SK-N-SH (cell line): ENCODE measurements at regions not wholly inside any gene's neighbourhood (a gene's known extent, or its start where the extent isn't known, plus 50 kb on each side); places are given as distances from the start of the nearest gene placed in this dataset.

Experiments
- CTCF ChIA-PET: fragments of 300-600, 350-600 bp; formaldehyde crosslinking; extraction: SDS; loops from one replicate; lab custom pipeline; 2021; lab: Yijun Ruan, JAX
- POLR2A ChIA-PET: fragments of 350-600 bp; sonication (Branson Sonifier 250); formaldehyde crosslinking; extraction: SDS; loops from one replicate; lab custom pipeline; 2020; ENCODE audit warnings: antibody characterized with exemption, inconsistent platforms; lab: Yijun Ruan, JAX
- DNase-seq: peaks from one replicate; pipeline ENCODE4 v3.0.0; 2012
- H2AFZ ChIP-seq: fragments of 200-600 bp; sonication (generic); 2 replicates; pipeline ENCODE4 v1.8.1; 2016; ENCODE audit warnings: antibody characterized with exemption, mild to moderate bottlenecking, low read depth
- H3F3A ChIP-seq: fragments of 200-600 bp; sonication (generic); replicated peaks from 2 replicates; pipeline ENCODE3; 2016; ENCODE audit warnings: antibody characterized with exemption, mild to moderate bottlenecking; ENCODE audit not compliant: insufficient read depth
- H3K27ac ChIP-seq, 2 experiments: fragments of 200-500 bp in 1 of 2; fragments of 200-600 bp in 1 of 2; sonication (Bioruptor generic) in 1 of 2; sonication (generic), shearing (Covaris generic) in 1 of 2; 2 replicates each; pipeline versions ENCODE4 v1.5.1 to v1.6.1; 2014 to 2016; ENCODE audit warnings: low read depth in 2 of 2, inconsistent platforms in 1 of 2, low read length in 1 of 2, mild to moderate bottlenecking in 1 of 2, mixed read lengths in 1 of 2
- H3K27me3 ChIP-seq: fragments of 200-600 bp; sonication (generic), shearing (Covaris generic); 2 replicates; pipeline ENCODE4 v1.6.1; 2016; ENCODE audit warnings: mixed run types; ENCODE audit not compliant: insufficient read depth
- H3K36me3 ChIP-seq, 2 experiments: fragments of 200-500 bp in 1 of 2; fragments of 200-600 bp in 1 of 2; sonication (Bioruptor generic) in 1 of 2; sonication (generic) in 1 of 2; replicated peaks in 1 of 2; 2 replicates each; pipeline versions ENCODE3 to v1.5.1; 2014 to 2016; ENCODE audit warnings: low read length in 1 of 2, mild to moderate bottlenecking in 1 of 2; ENCODE audit not compliant: insufficient read depth in 2 of 2, control insufficient read depth in 1 of 2
- H3K4me1 ChIP-seq, 2 experiments: fragments of 200-500 bp in 1 of 2; fragments of 200-600 bp in 1 of 2; sonication (Bioruptor generic) in 1 of 2; sonication (generic), shearing (Covaris generic) in 1 of 2; 2 replicates each; pipeline versions ENCODE4 v1.5.1 to v1.6.1; 2014 to 2016; ENCODE audit warnings: low read depth in 1 of 2, low read length in 1 of 2, mixed run types in 1 of 2; ENCODE audit not compliant: insufficient read depth in 2 of 2, control insufficient read depth in 1 of 2
- H3K4me2 ChIP-seq: fragments of 200-600 bp; sonication (generic), shearing (Covaris generic); 2 replicates; pipeline ENCODE4 v1.6.1; 2017; ENCODE audit warnings: mixed run types
- H3K4me3 ChIP-seq, 2 experiments: fragments of 200-500 bp in 1 of 2; fragments of 200-600 bp in 1 of 2; sonication (Bioruptor generic) in 1 of 2; sonication (generic), shearing (Covaris generic) in 1 of 2; 2 replicates each; pipeline versions ENCODE4 v1.5.1 to v1.8.1; 2014 to 2016; ENCODE audit warnings: low read depth in 2 of 2, inconsistent platforms in 1 of 2, low read length in 1 of 2, mild to moderate bottlenecking in 1 of 2, mixed read lengths in 1 of 2, moderate library complexity in 1 of 2
- H3K79me2 ChIP-seq: fragments of 200-600 bp; sonication (generic); 2 replicates; pipeline ENCODE4 v1.8.1; 2017; ENCODE audit warnings: mild to moderate bottlenecking; ENCODE audit not compliant: insufficient read depth
- H3K9ac ChIP-seq: fragments of 200-600 bp; sonication (generic); 2 replicates; pipeline ENCODE4 v1.6.1; 2017; ENCODE audit warnings: mixed run types
- H3K9me2 ChIP-seq: fragments of 200-600 bp; sonication (generic); 2 replicates; pipeline ENCODE4 v1.6.1; 2017; ENCODE audit warnings: mixed run types
- H3K9me3 ChIP-seq: fragments of 200-600 bp; sonication (generic); 2 replicates; pipeline ENCODE4 v1.6.1; 2017; ENCODE audit warnings: mixed run types, mild to moderate bottlenecking, moderate library complexity
- H4K20me1 ChIP-seq: fragments of 200-600 bp; sonication (generic); 2 replicates; pipeline ENCODE4 v1.6.1; 2017; ENCODE audit warnings: mild to moderate bottlenecking, mixed run types; ENCODE audit not compliant: insufficient read depth
- CHD2 ChIP-seq: fragments of 150-350 bp; IDR thresholded peaks from 2 replicates; pipeline ENCODE4 v1.6.1; 2018; ENCODE audit warnings: low read length; ENCODE audit not compliant: partially characterized antibody
- CTCF ChIP-seq: fragments of 200-600 bp; sonication (generic); IDR thresholded peaks from 2 replicates; pipeline ENCODE4 v1.6.1; 2017; ENCODE audit warnings: antibody characterized with exemption, mild to moderate bottlenecking, moderate library complexity
- EZH2phosphoT487 ChIP-seq: fragments of 200-600 bp; sonication (generic); IDR thresholded peaks from 2 replicates; pipeline ENCODE4 v1.6.1; 2017; ENCODE audit warnings: low read depth, mixed run types, mild to moderate bottlenecking, antibody characterized with exemption, moderate library complexity, borderline replicate concordance
- FOSL2 ChIP-seq: IDR thresholded peaks from 2 replicates; pipeline ENCODE4 v1.4.0; 2012; ENCODE audit warnings: low read depth, mild to moderate bottlenecking, moderate library complexity, borderline replicate concordance
- FOXJ3 ChIP-seq: sonication (generic); formaldehyde crosslinking; IDR thresholded peaks from 2 replicates; pipeline ENCODE4 v1.5.1; 2020; ENCODE audit warnings: mild to moderate bottlenecking, missing genetic modification reagents
- FOXM1 ChIP-seq: IDR thresholded peaks from 2 replicates; pipeline ENCODE4 v1.4.0; 2012; ENCODE audit warnings: low read depth, mild to moderate bottlenecking
- GATA2 ChIP-seq: sonication (generic); formaldehyde crosslinking; IDR thresholded peaks from 2 replicates; pipeline ENCODE4 v1.5.0; 2020; ENCODE audit warnings: mild to moderate bottlenecking, missing genetic modification reagents
- JUND ChIP-seq: IDR thresholded peaks from 2 replicates; pipeline ENCODE4 v1.4.0; 2012
- NFIC ChIP-seq: IDR thresholded peaks from 2 replicates; pipeline ENCODE4 v1.4.0; 2012; ENCODE audit warnings: borderline replicate concordance
- NRF1 ChIP-seq: IDR thresholded peaks from 2 replicates; pipeline ENCODE4 v1.6.1; 2012; ENCODE audit warnings: low read depth, mild to moderate bottlenecking, low read length
- POLR2AphosphoS5 ChIP-seq: IDR thresholded peaks from 2 replicates; pipeline ENCODE4 v1.6.1; 2012; ENCODE audit warnings: low read depth, low read length
- RAD21 ChIP-seq: IDR thresholded peaks from 2 replicates; pipeline ENCODE4 v1.6.1; 2012; ENCODE audit warnings: mild to moderate bottlenecking, low read length
- REST ChIP-seq: IDR thresholded peaks from 2 replicates; pipeline ENCODE4 v1.6.1; 2012; ENCODE audit warnings: mild to moderate bottlenecking, low read depth, low read length, moderate library complexity
- RXRA ChIP-seq: IDR thresholded peaks from 2 replicates; pipeline ENCODE4 v1.4.0; 2012; ENCODE audit warnings: low read depth, mild to moderate bottlenecking, borderline replicate concordance
- SMC3 ChIP-seq: IDR thresholded peaks from 2 replicates; pipeline ENCODE4 v1.6.1; 2012; ENCODE audit warnings: low read depth, low read length, improper control_type of control experiment
- TCF12 ChIP-seq: IDR thresholded peaks from 2 replicates; pipeline ENCODE4 v1.4.0; 2012
- WGBS: methylation state at CpG from one replicate; pipeline ENCODE4 v1.1.6; 2017; ENCODE audit warnings: low lambda C conversion rate; 5-methylcytosine and 5-hydroxymethylcytosine counted together
- TF ChIP-seq, protein P1 (sequence below): fragments of 150-350 bp; IDR thresholded peaks from 2 replicates; pipeline ENCODE4 v1.6.1; 2016; ENCODE audit warnings: mild to moderate bottlenecking, low read depth, low read length

- H2AFZ ChIP-seq: no peak overlapping the region
- POLR2A ChIA-PET: no interaction called here
- 89% methylated on average over 3 of the region's 3 CpGs for WGBS
- no peak for DNase-seq
- no peak for TF ChIP-seq GATA2
- no peak for TF ChIP-seq NRF1
- TF ChIP-seq POLR2AphosphoS5: no peak
- no peak for TF ChIP-seq FOXJ3 (CRISPR knock-in tag)
- no peak for TF ChIP-seq EZH2phosphoT487
- TF ChIP-seq FOXM1: no peak
- TF ChIP-seq, protein P1, sequence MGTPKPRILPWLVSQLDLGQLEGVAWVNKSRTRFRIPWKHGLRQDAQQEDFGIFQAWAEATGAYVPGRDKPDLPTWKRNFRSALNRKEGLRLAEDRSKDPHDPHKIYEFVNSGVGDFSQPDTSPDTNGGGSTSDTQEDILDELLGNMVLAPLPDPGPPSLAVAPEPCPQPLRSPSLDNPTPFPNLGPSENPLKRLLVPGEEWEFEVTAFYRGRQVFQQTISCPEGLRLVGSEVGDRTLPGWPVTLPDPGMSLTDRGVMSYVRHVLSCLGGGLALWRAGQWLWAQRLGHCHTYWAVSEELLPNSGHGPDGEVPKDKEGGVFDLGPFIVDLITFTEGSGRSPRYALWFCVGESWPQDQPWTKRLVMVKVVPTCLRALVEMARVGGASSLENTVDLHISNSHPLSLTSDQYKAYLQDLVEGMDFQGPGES: no peak
- no peak for TF ChIP-seq FOSL2
- no peak for TF ChIP-seq RAD21
- TF ChIP-seq CHD2: no peak
- no peak for TF ChIP-seq REST
- no peak for TF ChIP-seq RXRA
- no peak for TF ChIP-seq JUND
- TF ChIP-seq CTCF: no peak
- TF ChIP-seq NFIC: no peak
- no peak for TF ChIP-seq TCF12
- no peak for TF ChIP-seq SMC3
- TF ChIP-seq, all 33 proteins: peak for 0
- H3K9me3 ChIP-seq: no peaks in the 10 kb centered on the region
- no peak overlapping the region for H3K4me3 ChIP-seq
- H3K27me3 ChIP-seq: no peaks in the 10 kb centered on the region
- no peaks in the 10 kb centered on the region for H3F3A ChIP-seq
- H3K4me1 ChIP-seq: peaks cover 0 to under 1% of the 10 kb centered on the region in 2 experiments; a peak in 2 of 4 replicates
- no peaks in the 10 kb centered on the region for H3K36me3 ChIP-seq
- H3K9me2 ChIP-seq: no peaks in the 10 kb centered on the region
- H3K79me2 ChIP-seq: no peaks in the 10 kb centered on the region
- no peak overlapping the region for H3K27ac ChIP-seq
- CTCF ChIA-PET: no interaction called here
- no peaks in the 10 kb centered on the region for H4K20me1 ChIP-seq
- no peak overlapping the region for H3K4me2 ChIP-seq
- H3K9ac ChIP-seq: no peak overlapping the region
Observed at GRCh38 chr5:170159947-170160346, 54.2 kb downstream of the FOXI1 start.
